NCI-H1105 (cell line): ENCODE measurements at regions not wholly inside any gene's neighbourhood (a gene's known extent, or its start where the extent isn't known, plus 50 kb on each side); places are given as distances from the start of the nearest gene placed in this dataset.

ENCODE experiments used
- DNase-seq: peaks from one replicate; lab custom pipeline; 2025; lab: John Stamatoyannopoulos, UW

DNA sequence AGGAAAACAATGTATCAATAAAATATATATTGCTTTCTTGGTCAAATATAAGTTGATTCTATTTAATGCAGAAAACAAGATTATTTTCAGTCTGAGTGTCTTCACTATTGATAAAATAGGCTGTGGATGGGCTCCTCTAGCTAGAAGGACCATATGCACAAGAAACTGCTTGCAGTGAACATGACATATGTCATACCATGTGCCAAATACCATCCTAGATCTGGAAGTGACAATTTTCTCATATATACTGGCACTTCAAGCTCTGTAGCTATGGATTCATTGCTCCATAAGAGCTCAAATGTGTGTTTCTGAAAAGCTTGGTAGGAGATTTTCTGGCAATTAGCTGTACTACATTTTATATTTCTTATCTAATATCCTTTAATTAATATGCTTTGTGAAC is 95.6 kb upstream of the CDH6 start:
- DNase-seq, result no peak

DNA sequence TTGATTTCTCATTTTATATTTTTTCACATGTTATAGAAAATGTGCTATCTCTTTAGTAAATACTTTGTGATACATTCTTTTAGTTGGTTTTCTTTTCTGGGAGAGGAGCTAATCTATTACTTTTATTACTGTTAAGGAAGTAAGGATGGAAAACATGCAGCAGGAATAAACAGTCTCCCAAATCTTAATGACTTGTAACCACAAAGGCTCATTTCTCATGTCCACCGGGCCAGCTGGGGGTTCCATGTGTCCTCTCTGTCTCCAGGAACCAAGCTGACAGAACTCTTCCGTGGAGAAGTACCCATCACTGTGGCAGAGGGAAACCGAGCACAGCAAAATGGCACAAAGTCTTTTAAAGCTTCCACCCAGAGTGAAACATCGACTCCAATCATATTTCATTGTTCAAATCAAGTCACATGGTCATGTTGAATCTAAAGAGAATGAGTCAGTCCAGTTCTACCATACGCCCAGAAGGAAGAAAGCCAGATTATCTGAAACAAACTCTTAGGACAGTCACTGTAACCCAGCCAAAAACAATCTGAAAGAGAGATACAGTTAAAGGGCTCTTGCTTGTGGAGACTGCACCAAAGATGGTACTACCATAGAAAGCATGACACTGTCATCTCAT is 97.1 kb upstream of the CDH6 start:
- no peak for DNase-seq

DNA sequence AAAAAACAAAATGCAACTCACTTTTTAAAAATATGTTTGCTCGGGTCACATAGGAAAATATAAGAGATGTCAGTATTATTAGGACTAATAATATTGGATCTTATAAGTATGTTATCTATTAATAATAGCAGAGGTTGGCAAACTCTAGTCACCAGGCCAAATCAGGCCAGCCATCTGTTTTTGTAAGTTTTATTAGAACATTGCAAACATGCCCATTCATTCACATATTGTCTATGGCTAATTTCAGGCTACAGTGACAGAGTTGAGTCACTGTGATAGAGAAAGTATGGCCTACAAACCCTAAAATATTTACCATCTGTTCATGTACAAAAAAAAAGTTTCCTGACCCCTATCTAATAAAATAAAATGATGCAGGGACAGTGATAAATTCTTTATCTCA is 97.7 kb upstream of the CDH6 start:
- DNase-seq, result no peak

DNA sequence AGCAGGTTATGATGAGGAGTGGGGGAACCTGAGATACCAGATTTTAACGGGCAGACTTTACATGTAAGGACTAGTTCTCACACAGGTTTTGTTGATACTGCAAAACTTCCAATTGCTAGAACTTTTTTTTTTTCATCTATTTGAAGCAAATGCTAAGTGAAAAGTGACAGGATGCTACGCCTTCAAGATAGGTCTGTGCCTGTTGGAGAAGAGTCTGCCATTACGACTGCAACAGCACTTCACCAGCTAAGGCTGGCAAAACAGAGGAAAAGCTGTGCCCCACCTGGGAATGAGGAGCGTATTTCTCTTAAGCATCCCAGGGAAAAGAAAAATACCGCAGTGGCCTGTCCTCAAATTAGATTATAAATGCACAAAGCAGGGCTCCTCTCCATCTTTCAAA is 102.0 kb upstream of the CDH6 start:
- no peak for DNase-seq

DNA sequence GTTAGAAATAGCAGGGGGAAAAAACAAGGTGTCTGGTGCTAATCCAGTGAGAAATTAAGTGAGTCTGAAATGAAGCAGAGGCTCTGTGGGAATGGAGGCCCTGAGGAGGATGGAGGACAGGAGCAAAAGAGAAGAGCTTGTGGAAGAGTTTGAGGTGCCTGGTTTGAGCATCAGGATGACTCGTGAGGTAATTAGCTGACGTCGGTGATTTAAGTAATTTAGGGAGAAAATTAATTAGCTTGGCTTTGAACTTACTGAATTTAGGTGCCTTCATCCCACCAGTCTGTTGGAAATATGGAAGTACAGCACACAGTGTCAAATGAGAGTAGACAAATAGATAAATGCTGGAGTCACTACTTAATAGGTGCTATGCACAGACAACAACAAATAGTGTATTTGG is 103.0 kb upstream of the CDH6 start:
- no peak for DNase-seq

DNA sequence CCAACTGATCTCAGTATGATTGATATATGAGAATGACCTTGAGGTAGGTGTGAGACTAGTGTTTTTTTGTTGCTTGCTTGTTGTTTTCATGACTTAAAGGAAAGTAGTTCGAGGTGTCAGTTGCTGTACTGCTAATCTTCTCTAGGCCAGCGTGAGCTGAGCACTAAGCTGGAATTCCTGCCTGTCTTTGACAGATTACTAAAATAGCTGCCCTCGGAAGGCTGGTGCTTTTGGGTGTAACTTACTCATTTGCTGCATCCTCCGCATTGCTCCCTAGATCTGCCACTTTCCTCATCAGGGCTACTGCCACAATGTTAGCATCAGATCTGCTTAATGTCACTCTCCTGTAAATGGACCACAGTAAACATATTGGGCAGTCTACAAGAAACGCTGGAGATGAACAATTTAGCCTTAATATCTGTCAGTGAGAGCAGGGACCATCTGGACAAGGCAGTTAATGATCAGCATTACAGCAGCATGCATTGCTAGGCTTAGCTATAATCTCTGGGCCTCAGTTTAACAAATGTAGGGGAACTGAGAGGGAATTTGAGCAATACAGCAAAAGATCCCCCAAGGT is 106.6 kb upstream of the CDH6 start:
- DNase-seq, result no peak

DNA sequence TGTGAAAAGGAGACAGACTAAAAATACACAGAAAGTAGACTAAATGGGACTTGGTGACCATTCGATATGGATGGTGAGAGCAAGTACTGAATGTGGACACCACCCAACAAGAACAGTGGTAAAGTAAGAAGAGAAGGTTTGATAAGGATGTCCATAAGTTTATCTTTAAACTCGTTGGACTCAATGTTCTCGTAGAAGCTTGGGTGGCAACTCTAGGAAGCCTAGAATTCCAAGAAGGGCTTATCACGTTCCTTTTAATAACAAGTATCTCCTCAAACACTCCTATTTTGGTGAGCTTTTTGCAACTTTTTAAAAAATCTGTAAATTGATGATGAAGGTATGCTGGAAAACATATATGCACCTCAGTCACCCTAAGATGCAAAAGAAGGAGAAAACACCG is 108.6 kb upstream of the CDH6 start:
- DNase-seq, result no peak

DNA sequence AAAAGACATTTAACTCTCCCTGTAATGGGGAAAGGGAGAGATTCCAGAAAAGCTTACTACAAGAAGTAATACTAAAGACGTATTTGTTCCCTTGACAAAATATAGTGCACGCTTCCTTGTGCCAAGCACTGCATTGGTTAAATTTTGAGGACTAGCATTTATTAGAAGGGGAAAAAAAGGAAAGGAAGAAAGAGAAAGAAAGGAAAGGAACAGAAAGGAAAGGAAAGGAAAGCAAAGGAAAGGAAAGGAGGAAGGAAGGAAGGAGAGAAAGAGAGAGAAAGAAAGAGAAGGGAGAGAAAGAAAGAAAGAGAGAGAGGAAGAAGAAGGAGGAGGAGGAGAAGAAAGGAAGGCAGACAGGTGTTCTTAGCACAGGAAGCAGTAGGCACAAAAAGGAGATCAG is 110.1 kb upstream of the CDH6 start:
- no peak for DNase-seq

DNA sequence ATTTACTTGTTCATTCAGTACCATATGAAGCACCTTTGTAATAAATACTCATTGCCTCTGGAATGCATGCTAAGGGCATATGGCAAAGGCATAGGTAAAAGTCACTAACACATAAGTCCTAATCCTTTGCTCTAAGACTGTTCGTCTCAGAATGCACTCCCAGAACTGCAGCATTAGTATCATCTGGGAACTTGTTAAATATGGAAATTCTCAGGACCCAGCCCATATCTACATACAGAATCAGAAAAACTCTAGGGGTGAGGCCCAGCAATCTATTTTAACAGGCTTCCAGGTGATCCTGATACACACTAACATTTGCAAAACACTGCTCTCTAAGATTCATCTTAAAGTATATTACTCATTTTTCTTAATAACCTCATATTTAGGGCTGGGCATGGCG is 113.8 kb upstream of the CDH6 start:
- no peak for DNase-seq

DNA sequence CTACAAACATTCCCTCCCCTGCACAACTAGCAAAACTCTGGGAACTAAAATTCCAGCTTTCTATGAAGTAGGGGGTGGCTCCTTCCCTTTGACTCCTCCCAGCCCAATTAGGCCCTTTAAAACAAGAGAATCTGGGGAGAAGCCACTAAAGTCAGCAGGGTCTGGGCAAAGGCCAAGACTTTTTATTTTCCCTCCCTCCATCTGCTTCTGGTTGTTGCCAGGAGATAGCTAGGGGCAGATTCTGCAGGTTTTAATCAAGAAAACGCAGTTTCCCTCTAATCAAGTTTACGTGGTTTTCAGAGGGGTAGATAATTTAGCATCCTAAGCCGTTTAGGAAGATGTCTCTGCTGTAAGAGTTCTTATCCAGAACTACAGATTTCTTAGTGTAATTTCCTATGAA is 114.5 kb upstream of the CDH6 start:
- no peak for DNase-seq

DNA sequence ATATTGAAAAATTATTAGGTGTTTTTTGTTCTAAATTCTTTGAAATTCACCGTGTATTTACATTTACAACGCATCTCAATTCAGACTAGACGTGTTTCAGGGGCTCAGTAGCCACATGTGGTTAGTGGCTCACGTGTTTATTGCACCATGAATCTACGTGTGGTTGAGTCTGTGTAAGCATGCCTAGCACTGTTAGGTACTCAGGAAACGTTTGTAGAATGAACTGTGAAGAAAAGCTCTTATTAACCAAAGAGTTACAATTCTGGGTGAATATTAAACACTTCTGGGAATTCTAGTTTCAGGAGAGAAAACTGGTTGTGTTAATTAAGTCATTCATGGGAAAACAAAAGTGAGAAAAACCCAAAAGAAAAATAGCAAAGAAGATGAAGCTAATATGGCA is 117.5 kb upstream of the CDH6 start:
- no peak for DNase-seq

DNA sequence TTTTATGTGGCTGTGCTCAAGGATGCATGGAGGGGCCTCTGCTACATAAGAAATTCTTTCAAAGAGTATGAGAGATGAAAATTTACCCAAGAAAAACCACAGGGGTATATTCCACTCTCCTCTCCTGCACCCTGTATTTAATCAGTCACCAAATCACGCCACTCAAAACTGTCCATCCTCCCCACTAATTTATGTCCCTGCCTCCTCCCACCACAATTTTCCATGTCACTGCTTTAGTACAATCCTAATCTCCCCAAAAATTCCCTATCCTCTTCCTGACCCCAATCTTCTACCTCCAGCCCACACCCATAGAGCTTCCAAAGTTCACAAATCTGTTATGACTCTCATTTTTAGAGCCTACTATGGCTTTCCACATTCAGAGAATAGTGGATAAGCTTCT is 125.2 kb upstream of the CDH6 start:
- no peak for DNase-seq

DNA sequence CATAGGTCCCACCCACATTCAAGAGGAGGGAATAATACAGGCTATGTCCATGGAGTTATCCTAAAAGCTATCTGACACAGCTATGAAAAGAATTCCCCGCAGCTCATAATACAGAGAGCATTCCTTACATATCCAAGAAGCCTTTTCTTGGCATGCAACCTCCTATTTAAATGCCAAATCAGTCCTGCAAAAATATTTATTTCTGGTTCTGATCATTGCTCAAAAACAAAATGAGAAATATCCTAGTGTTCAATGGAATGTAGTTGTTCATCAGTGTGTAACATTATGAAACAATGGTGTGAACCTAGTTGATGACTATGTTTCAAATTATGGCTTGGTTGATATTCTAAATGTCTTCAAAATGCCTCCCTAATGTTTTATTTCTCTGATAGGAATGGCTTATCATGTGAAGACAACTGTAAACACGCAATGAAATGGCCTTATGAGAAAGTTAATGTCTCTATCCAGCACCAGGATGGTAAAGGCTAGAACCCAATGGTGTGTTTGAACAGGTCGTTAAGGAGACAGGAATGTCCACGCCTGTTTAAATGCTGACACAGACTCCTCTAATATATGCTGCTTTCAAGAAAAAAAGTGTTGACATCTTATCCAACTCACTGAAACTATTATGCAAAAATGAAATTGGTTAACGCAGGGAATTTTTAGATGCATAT is 126.7 kb upstream of the CDH6 start:
- no peak for DNase-seq

DNA sequence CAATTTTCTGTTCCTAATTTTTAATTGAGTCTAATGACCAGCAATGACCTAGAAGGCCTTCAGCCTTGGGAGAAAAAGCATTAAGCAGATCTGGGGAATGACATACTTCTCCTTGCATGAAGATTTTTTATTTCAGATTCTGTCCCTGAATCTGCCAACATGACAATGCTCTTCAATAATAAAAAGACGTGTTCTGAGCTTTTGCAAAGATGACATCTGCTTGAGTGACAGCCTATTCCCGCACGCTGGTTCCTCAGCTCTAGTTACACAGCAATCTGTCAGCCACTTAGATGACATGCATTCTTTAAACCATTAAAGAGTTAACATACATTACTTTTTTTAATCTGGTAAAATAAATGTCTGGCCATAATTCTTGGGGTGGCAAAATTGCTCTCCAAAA is 129.3 kb upstream of the CDH6 start:
- no peak for DNase-seq

DNA sequence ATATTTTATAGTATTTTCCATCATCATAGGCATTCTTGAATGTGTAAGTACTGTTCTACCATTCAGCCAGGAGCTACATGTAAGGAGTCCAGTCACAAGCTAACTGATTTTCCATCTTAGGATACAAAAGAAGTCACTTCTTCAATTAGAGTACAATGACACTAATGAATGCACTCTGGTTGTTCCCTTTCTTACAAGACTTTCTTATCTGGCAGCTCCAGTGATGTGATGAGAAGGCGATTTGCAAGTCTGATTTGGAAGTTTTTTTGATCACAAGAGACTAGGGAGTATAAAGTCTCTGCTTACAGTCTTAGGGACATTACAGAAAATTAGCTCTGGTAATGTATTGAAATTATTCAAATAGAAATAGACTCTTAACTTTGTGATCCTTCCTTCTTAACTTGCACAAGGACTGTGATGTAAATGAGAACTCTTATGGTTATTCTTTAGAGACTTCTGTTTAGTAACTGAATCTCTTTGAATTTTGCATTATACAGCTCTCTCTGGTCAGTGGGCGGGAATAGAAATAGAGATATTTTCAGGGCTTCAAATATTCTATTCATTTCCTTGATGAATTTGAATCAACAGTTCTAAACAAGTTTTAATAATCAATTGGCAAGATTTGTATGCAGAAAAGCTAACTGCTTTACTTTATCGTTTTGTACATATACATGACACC is 130.4 kb upstream of the CDH6 start:
- DNase-seq, result no peak

DNA sequence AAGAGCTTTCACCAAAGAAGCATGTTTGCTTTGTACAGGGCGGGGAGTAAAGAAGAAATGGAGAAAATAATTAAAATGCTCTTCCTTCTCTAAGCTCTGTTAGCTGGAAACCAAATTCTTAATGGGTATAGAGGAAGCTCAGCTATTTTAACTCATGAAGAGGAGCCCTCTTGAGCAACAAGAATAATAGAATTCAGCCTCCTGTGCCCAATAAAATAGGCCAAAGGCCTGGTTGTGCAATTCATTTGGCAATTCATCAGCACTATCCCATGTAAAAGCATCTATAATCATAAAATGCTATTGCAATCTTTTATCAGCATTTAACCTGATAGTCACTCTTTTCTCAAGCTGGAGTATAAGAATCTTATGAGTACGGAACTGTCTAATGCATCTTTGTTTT is 133.6 kb upstream of the CDH6 start:
- DNase-seq, result no peak

DNA sequence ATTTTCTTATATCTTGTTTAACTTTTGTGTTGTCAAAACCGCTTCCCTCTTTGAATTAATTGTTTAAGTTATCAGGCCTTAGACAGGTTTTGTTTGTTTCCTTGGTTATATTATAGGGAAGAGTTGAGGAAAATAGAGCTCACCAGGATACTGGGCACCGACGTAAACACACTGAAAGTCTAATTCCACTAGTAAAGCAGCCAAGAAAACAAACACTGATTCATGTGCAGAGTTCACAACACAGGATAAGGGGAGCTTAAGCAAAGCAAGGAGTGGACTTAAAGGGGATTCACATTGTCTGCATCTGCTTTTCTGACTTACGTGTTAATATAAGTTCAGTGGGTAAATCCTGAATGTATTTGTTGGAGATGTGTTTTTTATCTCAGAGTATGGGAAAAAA is 139.0 kb upstream of the CDH6 start:
- no peak for DNase-seq

DNA sequence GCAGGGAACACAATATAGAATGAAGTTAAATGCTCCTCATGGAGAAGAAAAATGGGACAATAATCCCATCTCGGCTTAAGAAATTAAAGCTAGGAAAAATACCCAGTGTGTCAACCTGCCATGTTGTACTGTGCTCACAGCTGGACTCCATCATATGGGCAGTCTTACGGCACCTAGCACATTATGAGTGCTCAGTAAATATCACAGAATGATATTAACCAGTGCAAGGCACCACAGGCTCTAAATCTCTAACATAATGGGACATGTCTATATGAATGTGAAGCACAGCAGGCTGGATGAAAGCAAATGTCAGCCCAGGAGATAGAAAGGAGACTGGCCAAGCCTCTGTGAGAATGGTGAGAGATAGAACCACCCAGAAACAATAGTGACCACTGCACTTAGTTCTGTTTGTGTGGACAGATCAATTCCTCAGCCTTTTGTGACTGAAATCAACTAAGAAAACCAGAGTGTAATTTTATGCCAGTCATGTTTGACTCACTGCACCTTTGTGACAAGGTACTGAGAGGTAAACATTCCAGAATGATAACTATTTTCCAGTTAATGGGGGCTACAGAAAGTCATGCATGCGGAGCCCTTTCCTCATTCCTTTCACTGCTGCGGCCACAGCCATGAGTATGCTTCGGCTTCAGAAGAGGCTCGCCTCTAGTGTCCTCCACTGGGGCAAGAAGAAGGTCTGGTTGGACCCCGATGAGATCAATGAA is 140.4 kb upstream of the CDH6 start:
- DNase-seq, result no peak

DNA sequence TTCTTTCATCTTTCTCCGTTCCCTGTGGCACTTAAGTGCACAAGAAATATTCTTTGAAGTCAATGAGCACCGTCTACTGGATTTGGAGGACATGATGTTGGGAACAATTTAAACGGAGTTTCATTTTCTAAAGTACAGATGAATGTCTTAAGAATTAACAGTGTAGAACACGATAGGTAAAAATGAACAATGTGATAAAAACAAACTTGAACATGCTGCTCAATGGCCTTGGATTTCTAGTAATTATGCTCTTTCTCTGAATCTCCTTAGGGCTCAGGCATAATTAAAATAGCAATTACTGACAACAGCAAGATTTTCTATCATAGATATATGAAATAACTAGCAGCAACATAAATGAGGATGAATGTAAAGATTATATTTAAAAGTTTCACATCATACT is 142.2 kb upstream of the CDH6 start:
- no peak for DNase-seq

DNA sequence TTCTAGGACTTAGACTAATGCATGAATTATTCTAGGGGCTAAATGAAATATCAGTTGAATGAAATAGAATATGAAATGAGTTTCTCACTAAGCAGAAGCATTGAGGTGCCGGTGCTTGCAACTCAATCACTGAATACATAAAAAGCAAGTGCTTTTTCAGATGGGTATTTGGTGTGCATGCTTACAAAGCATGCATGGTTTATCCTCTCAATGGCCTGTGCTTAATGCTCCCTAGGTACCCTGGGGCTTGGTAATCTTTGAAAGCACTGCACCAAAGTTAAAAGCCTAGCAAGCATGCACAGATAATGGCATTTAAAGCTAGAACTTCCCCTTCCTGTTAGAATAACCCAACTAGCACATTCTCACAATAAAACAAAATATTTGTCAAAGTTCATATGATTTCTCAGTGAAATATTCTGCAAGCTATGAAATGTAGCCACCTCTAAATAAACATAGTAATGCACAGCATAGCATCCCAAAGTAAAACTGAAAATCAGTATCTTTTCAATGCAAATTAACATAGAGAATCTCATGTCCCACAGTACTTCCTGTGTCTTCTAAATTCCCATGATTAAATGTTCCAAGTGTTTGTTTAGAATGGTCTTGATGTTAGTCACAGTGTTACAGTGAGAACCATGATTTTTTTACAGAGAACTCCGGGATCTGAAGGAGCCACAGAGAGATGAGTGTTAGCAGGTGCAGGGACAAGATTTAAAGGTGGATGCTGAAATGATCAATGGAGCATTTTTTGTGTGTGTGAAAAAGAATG is 143.4 kb upstream of the CDH6 start:
- DNase-seq, result no peak

DNA sequence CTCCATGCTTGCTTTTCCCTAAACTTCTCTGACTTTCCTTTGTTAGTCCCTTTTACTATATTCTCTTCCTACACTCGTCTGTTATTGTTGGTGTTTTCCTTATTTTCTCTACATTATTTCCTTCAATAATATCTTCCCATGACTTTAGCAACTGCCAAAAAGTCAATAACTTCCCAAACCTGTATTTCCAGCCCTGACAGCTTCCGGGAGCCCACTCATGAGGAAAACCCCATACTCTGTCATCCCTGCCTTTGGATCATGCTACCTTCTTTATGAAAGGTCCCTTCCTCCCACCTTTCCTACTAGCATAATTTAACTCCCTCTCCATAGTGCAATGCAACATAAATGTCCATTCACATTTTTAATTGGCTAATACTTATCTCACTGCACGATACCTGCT is 144.0 kb upstream of the CDH6 start:
- DNase-seq, result no peak
